Calu3 (cell line): ENCODE measurements at regions not wholly inside any gene's neighbourhood (a gene's known extent, or its start where the extent isn't known, plus 50 kb on each side); places are given as distances from the start of the nearest gene placed in this dataset.

Source experiments
- BruUV-seq: library from RNA; stranded (reverse); fragments of 400-500 nt; replicated peaks from 2 replicates; lab custom pipeline; 2021; lab: Mats Ljungman, UMichigan
- CTCF ChIA-PET: fragments of 300-600 bp; sonication (Branson Sonifier 250); formaldehyde crosslinking; loops from one replicate; lab custom pipeline; 2022; ENCODE audit warnings: antibody characterized with exemption; lab: Charles Lee
- DNase-seq: peaks from one replicate; pipeline ENCODE4 v3.0.0; 2022
- H3K27ac Mint-ChIP-seq: one replicate; pipeline ENCODE4 v1.8.0; 2022; ENCODE audit warnings: mixed read lengths; ENCODE audit not compliant: unreplicated experiment
- H3K27me3 Mint-ChIP-seq: one replicate; pipeline ENCODE4 v1.8.0; 2022; ENCODE audit warnings: mixed read lengths; ENCODE audit not compliant: unreplicated experiment
- H3K36me3 Mint-ChIP-seq: one replicate; pipeline ENCODE4 v1.8.0; 2022; ENCODE audit warnings: mild to moderate bottlenecking, moderate library complexity, mixed read lengths; ENCODE audit not compliant: insufficient read depth, unreplicated experiment
- H3K4me1 Mint-ChIP-seq: one replicate; pipeline ENCODE4 v1.8.0; 2022; ENCODE audit warnings: mild to moderate bottlenecking, low read depth, mixed read lengths; ENCODE audit not compliant: unreplicated experiment
- H3K4me3 Mint-ChIP-seq: one replicate; pipeline ENCODE4 v1.8.0; 2022; ENCODE audit warnings: mild to moderate bottlenecking, low read depth, moderate library complexity, mixed read lengths; ENCODE audit not compliant: unreplicated experiment
- H3K9me3 Mint-ChIP-seq: one replicate; pipeline ENCODE4 v1.8.0; 2022; ENCODE audit warnings: low read depth, mixed read lengths; ENCODE audit not compliant: unreplicated experiment
- CTCF ChIP-seq: fragments of 200-600 bp; IDR thresholded peaks from one replicate; pipeline ENCODE4 v1.8.0; 2022; ENCODE audit warnings: antibody characterized with exemption; ENCODE audit not compliant: unreplicated experiment
- intact Hi-C: fragments of 100-400 bp; cut with micrococcal nuclease; formaldehyde crosslinking; loops from one replicate; pipeline ENCODE4 v1.10.0; 2022; ENCODE audit not compliant: unreplicated experiment

GRCh38 chr2:142754182-142754581 lies 123.3 kb upstream of the KYNU start:
- no TSS peak for BruUV-seq
- no peak for TF ChIP-seq CTCF
- H3K36me3 Mint-ChIP-seq, result no peaks in the 10 kb centered on the region
- H3K27me3 Mint-ChIP-seq, result no peaks in the 10 kb centered on the region
- H3K4me3 Mint-ChIP-seq, result no peak overlapping the region
- no peak overlapping the region for H3K27ac Mint-ChIP-seq
- no peak for DNase-seq
- CTCF ChIA-PET, result no interaction called here
- intact Hi-C loops, result no loop called here
- H3K9me3 Mint-ChIP-seq, result peaks cover 5% of the 10 kb centered on the region
- peaks cover 25% of the 10 kb centered on the region for H3K4me1 Mint-ChIP-seq

- no TSS peak for BruUV-seq
- CTCF ChIA-PET, result interaction anchor here (1.0 kb wide), 1 partner anchor 9 kb away, joined by 5 read pairs; no protein-coding TSS in a partner anchor
- no peaks in the 10 kb centered on the region for H3K27me3 Mint-ChIP-seq
- H3K4me1 Mint-ChIP-seq, result peaks cover 14% of the 10 kb centered on the region
- intact Hi-C loops, result no loop called here
- no peaks in the 10 kb centered on the region for H3K36me3 Mint-ChIP-seq
- H3K27ac Mint-ChIP-seq, result no peak overlapping the region
- no peak for TF ChIP-seq CTCF
- peaks cover 7% of the 10 kb centered on the region for H3K9me3 Mint-ChIP-seq
- H3K4me3 Mint-ChIP-seq, result no peak overlapping the region
- no peak for DNase-seq
Observed at GRCh38 chr2:142750858-142751257, 126.6 kb upstream of the KYNU start.

- intact Hi-C loops, result no loop called here
- Mint-ChIP-seq H3K27ac (no peak overlapping the region), H3K27me3 (no peaks in the 10 kb centered on the region), H3K4me1 (peaks cover 5% of the 10 kb centered on the region), H3K36me3 (no peaks in the 10 kb centered on the region), H3K9me3 (peaks cover 6% of the 10 kb centered on the region), H3K4me3 (no peak overlapping the region)
- no peak for TF ChIP-seq CTCF
- no peak for DNase-seq
- CTCF ChIA-PET, result no interaction called here
- no TSS peak for BruUV-seq
Observed at GRCh38 chr2:142748559-142749099, 128.8 kb upstream of the KYNU start.

GRCh38 chr2:142745691-142746090 lies 131.8 kb upstream of the KYNU start:
- intact Hi-C loops, result no loop called here
- Mint-ChIP-seq H3K4me3 (no peak overlapping the region), H3K27ac (no peak overlapping the region), H3K4me1 (peaks cover 8% of the 10 kb centered on the region), H3K9me3 (peaks cover 2% of the 10 kb centered on the region), H3K36me3 (no peaks in the 10 kb centered on the region), H3K27me3 (no peaks in the 10 kb centered on the region)
- TF ChIP-seq CTCF, result no peak
- DNase-seq, result no peak
- CTCF ChIA-PET, result interaction anchor here (0.7 kb wide), 1 partner anchor 1503 kb away, joined by 4 read pairs; no protein-coding TSS in a partner anchor
- BruUV-seq, result no TSS peak
